CD4-positive, alpha-beta memory T cell (primary cell): ENCODE measurements at regions not wholly inside any gene's neighbourhood (a gene's known extent, or its start where the extent isn't known, plus 50 kb on each side); places are given as distances from the start of the nearest gene placed in this dataset.
"Not testable (repeated sequence)": the region's sequence is repeated elsewhere in the genome, so short reads cannot be mapped to it uniquely, and the experiment has no call there.

ENCODE experiments used
- CTCF ChIA-PET: fragments of 350-600 bp; sonication (Branson Sonifier 250); formaldehyde crosslinking; loops from one replicate; lab custom pipeline; 2021; ENCODE audit warnings: inconsistent platforms; ENCODE audit not compliant: partially characterized antibody; lab: Charles Lee
- POLR2A ChIA-PET: fragments of 350-600 bp; sonication (Branson Sonifier 250); formaldehyde crosslinking; loops from one replicate; lab custom pipeline; 2021; ENCODE audit not compliant: partially characterized antibody; lab: Charles Lee
- DNase-seq, 5 donors: peaks; one replicate each; pipeline versions ENCODE4 v3.0.0 to v3.0.0-alpha.2; 2020 to 2022; ENCODE audit warnings: mixed read lengths in 1 of 5
- H3K27ac ChIP-seq: one replicate; pipeline ENCODE4 v1.7.0; 2013; ENCODE audit warnings: low read depth, low read length
- H3K27me3 ChIP-seq: 2 replicates; pipeline ENCODE4 v1.7.0; 2013; ENCODE audit warnings: mild to moderate bottlenecking, low read length, moderate library complexity; ENCODE audit not compliant: insufficient read depth
- H3K36me3 ChIP-seq: 2 replicates; pipeline ENCODE4 v1.7.0; 2013; ENCODE audit warnings: mild to moderate bottlenecking, low read length, moderate library complexity; ENCODE audit not compliant: insufficient read depth
- H3K4me1 ChIP-seq: 2 replicates; pipeline ENCODE4 v1.7.0; 2013; ENCODE audit warnings: mild to moderate bottlenecking, low read length, moderate library complexity; ENCODE audit not compliant: insufficient read depth
- H3K4me3 ChIP-seq, 2 donors: one replicate each; pipeline ENCODE4 v1.7.0; 2013; ENCODE audit warnings: low read length in 2 of 2, mild to moderate bottlenecking in 1 of 2
- H3K9me3 ChIP-seq, 2 donors: one replicate each; pipeline ENCODE4 v1.7.0; 2013; ENCODE audit warnings: low read length in 2 of 2, control low read depth in 1 of 2; ENCODE audit not compliant: control insufficient read depth in 1 of 2
- H3K27ac Mint-ChIP-seq, 7 donors: one replicate each; pipeline ENCODE4 v1.8.0; 2020 to 2021; ENCODE audit warnings: mixed read lengths in 7 of 7, mild to moderate bottlenecking in 6 of 7, inconsistent platforms in 3 of 7, moderate library complexity in 3 of 7
- H3K27me3 Mint-ChIP-seq, 2 donors: one replicate each; pipeline ENCODE4 v1.8.0; 2020 to 2021; ENCODE audit warnings: mixed read lengths in 2 of 2
- H3K36me3 Mint-ChIP-seq, 2 donors: one replicate each; pipeline ENCODE4 v1.8.0; 2020 to 2021; ENCODE audit warnings: mixed read lengths in 2 of 2, inconsistent platforms in 1 of 2, mild to moderate bottlenecking in 1 of 2
- H3K4me1 Mint-ChIP-seq, 4 donors: one replicate each; pipeline ENCODE4 v1.8.0; 2020 to 2021; ENCODE audit warnings: mixed read lengths in 4 of 4, mild to moderate bottlenecking in 1 of 4
- H3K4me3 Mint-ChIP-seq, 8 donors: one replicate each; pipeline ENCODE4 v1.8.0; 2020 to 2021; ENCODE audit warnings: mixed read lengths in 8 of 8, mild to moderate bottlenecking in 7 of 8, moderate library complexity in 6 of 8, inconsistent platforms in 3 of 8
- H3K9me3 Mint-ChIP-seq, 8 donors: one replicate each; pipeline ENCODE4 v1.8.0; 2020 to 2021; ENCODE audit warnings: mixed read lengths in 8 of 8, mild to moderate bottlenecking in 5 of 8, inconsistent platforms in 3 of 8, moderate library complexity in 1 of 8
- intact Hi-C: fragments of 100-400 bp; cut with micrococcal nuclease; formaldehyde crosslinking; loops from one replicate; pipeline ENCODE4 v1.15.1; 2023

- ChIA-PET CTCF (no interaction called here), POLR2A (no interaction called here)
- H3K27me3 ChIP-seq, result no peaks in the 10 kb centered on the region
- Mint-ChIP-seq H3K27ac (no peak overlapping the region), H3K4me3 (no peak overlapping the region), H3K4me1 (no peaks in the 10 kb centered on the region), H3K27me3 (peaks cover 13 to 14% of the 10 kb centered on the region in 2 donors), H3K9me3 (peaks cover 0 to 17% (median 4%) of the 10 kb centered on the region in 8 donors), H3K36me3 (no peaks in the 10 kb centered on the region)
- no peaks in the 10 kb centered on the region for H3K4me1 ChIP-seq
- no peaks in the 10 kb centered on the region for H3K9me3 ChIP-seq
- H3K36me3 ChIP-seq, result no peaks in the 10 kb centered on the region
- DNase-seq, result peak in 1 of 5 donors; percentile 1
- H3K4me3 ChIP-seq, result no peak overlapping the region
- intact Hi-C loops, result no loop called here
- H3K27ac ChIP-seq, result no peak overlapping the region
Measured at GRCh38 chr5:72681781-72682180, 134.7 kb upstream of the TNPO1 start.

- Histone ChIP-seq H3K27me3 (no peaks in the 10 kb centered on the region), H3K9me3 (no peaks in the 10 kb centered on the region), H3K27ac (no peak overlapping the region), H3K4me3 (no peak overlapping the region), H3K4me1 (no peaks in the 10 kb centered on the region), H3K36me3 (no peaks in the 10 kb centered on the region)
- ChIA-PET POLR2A (no interaction called here), CTCF (no interaction called here)
- no peak for DNase-seq
- no peaks in the 10 kb centered on the region for H3K4me1 Mint-ChIP-seq
- no peak overlapping the region for H3K27ac Mint-ChIP-seq
- peaks cover 0 to 22% (median 8%) of the 10 kb centered on the region in 8 donors for H3K9me3 Mint-ChIP-seq
- H3K27me3 Mint-ChIP-seq, result peaks cover 10% of the 10 kb centered on the region in 2 donors
- no peaks in the 10 kb centered on the region for H3K36me3 Mint-ChIP-seq
- H3K4me3 Mint-ChIP-seq, result no peak overlapping the region
- intact Hi-C loops, result no loop called here
Measured at GRCh38 chr5:72677447-72677846, 139.0 kb upstream of the TNPO1 start.

- Mint-ChIP-seq H3K9me3 (peaks cover 0 to 19% (median 7%) of the 10 kb centered on the region in 8 donors), H3K27me3 (peaks cover 10% of the 10 kb centered on the region in 2 donors)
- CTCF ChIA-PET, H3K9me3 ChIP-seq, DNase-seq, H3K36me3 Mint-ChIP-seq, intact Hi-C loops, POLR2A ChIA-PET, H3K4me3 Mint-ChIP-seq, H3K36me3 ChIP-seq, H3K27me3 ChIP-seq, H3K27ac Mint-ChIP-seq, H3K27ac ChIP-seq, H3K4me1 ChIP-seq, H3K4me3 ChIP-seq, H3K4me1 Mint-ChIP-seq: not testable (repeated sequence)
Measured at GRCh38 chr5:72676831-72677230, 139.6 kb upstream of the TNPO1 start.

GRCh38 chr5:72673623-72674022 is 142.8 kb upstream of the TNPO1 start:
- intact Hi-C loops, result no loop called here
- CTCF ChIA-PET, result no interaction called here
- Histone ChIP-seq H3K4me1 (no peaks in the 10 kb centered on the region), H3K27ac (no peak overlapping the region), H3K27me3 (no peaks in the 10 kb centered on the region), H3K36me3 (no peaks in the 10 kb centered on the region), H3K4me3 (no peak overlapping the region), H3K9me3 (no peaks in the 10 kb centered on the region)
- no peak for DNase-seq
- Mint-ChIP-seq H3K4me1 (no peaks in the 10 kb centered on the region), H3K9me3 (peaks cover 0 to 7% (median 3%) of the 10 kb centered on the region in 8 donors), H3K27ac (no peak overlapping the region), H3K27me3 (peaks cover under 1% of the 10 kb centered on the region in 2 donors), H3K36me3 (no peaks in the 10 kb centered on the region), H3K4me3 (no peak overlapping the region)
- POLR2A ChIA-PET, result no interaction called here

- H3K9me3 ChIP-seq, result no peaks in the 10 kb centered on the region
- ChIA-PET CTCF (no interaction called here), POLR2A (no interaction called here)
- no peak overlapping the region for H3K4me3 ChIP-seq
- peaks cover 0 to 7% (median 3%) of the 10 kb centered on the region in 8 donors for H3K9me3 Mint-ChIP-seq
- no peak overlapping the region for H3K4me3 Mint-ChIP-seq
- no peaks in the 10 kb centered on the region for H3K36me3 Mint-ChIP-seq
- DNase-seq, result no peak
- no peak overlapping the region for H3K27ac ChIP-seq
- intact Hi-C loops, result no loop called here
- no peaks in the 10 kb centered on the region for H3K36me3 ChIP-seq
- no peaks in the 10 kb centered on the region for H3K4me1 Mint-ChIP-seq
- H3K4me1 ChIP-seq, result no peaks in the 10 kb centered on the region
- H3K27ac Mint-ChIP-seq, result no peak overlapping the region
- peaks cover 0 to 1% of the 10 kb centered on the region in 2 donors for H3K27me3 Mint-ChIP-seq
- H3K27me3 ChIP-seq, result no peaks in the 10 kb centered on the region
Measured at GRCh38 chr5:72673180-72673579, 143.3 kb upstream of the TNPO1 start.

GRCh38 chr5:72667708-72668107 is 148.8 kb upstream of the TNPO1 start:
- ChIA-PET CTCF (no interaction called here), POLR2A (no interaction called here)
- peaks cover 5 to 8% of the 10 kb centered on the region in 2 donors for H3K27me3 Mint-ChIP-seq
- no peak overlapping the region for H3K27ac Mint-ChIP-seq
- H3K36me3 ChIP-seq, result no peaks in the 10 kb centered on the region
- no peak for DNase-seq
- no peaks in the 10 kb centered on the region for H3K27me3 ChIP-seq
- H3K9me3 ChIP-seq, result no peaks in the 10 kb centered on the region
- no peak overlapping the region for H3K27ac ChIP-seq
- H3K4me1 ChIP-seq, result no peaks in the 10 kb centered on the region
- H3K4me3 Mint-ChIP-seq, result no peak overlapping the region
- H3K4me1 Mint-ChIP-seq, result no peaks in the 10 kb centered on the region
- H3K36me3 Mint-ChIP-seq, result no peaks in the 10 kb centered on the region
- no peak overlapping the region for H3K4me3 ChIP-seq
- intact Hi-C loops, result no loop called here
- peaks cover 0 to under 1% (median 0%) of the 10 kb centered on the region in 8 donors for H3K9me3 Mint-ChIP-seq

- no peaks in the 10 kb centered on the region for H3K4me1 Mint-ChIP-seq
- no peaks in the 10 kb centered on the region for H3K36me3 Mint-ChIP-seq
- no peaks in the 10 kb centered on the region for H3K27me3 ChIP-seq
- DNase-seq, result no peak
- no peak overlapping the region for H3K27ac Mint-ChIP-seq
- no peak overlapping the region for H3K27ac ChIP-seq
- no peaks in the 10 kb centered on the region for H3K9me3 ChIP-seq
- no peaks in the 10 kb centered on the region for H3K9me3 Mint-ChIP-seq
- H3K4me3 Mint-ChIP-seq, result no peak overlapping the region
- H3K36me3 ChIP-seq, result no peaks in the 10 kb centered on the region
- intact Hi-C loops, result no loop called here
- H3K27me3 Mint-ChIP-seq, result peaks cover 6 to 15% of the 10 kb centered on the region in 2 donors
- H3K4me1 ChIP-seq, result no peaks in the 10 kb centered on the region
- CTCF ChIA-PET, result interaction anchor here (1.1 kb wide), 1 partner anchor 14 kb away, joined by 3 read pairs; no protein-coding TSS in a partner anchor
- POLR2A ChIA-PET, result no interaction called here
- no peak overlapping the region for H3K4me3 ChIP-seq
Measured at GRCh38 chr5:72662936-72663335, 153.5 kb upstream of the TNPO1 start.

- no peak for DNase-seq
- H3K4me1 Mint-ChIP-seq, result no peaks in the 10 kb centered on the region
Measured at GRCh38 chr5:72662305-72662704, 154.2 kb upstream of the TNPO1 start.

More at GRCh38 chr5:72662305-72662704, 154.2 kb upstream of the TNPO1 start:
- CTCF ChIA-PET, result no interaction called here
- Mint-ChIP-seq H3K36me3 (no peaks in the 10 kb centered on the region), H3K4me3 (no peak overlapping the region), H3K27me3 (peaks cover 6 to 15% of the 10 kb centered on the region in 2 donors), H3K27ac (no peak overlapping the region), H3K9me3 (no peaks in the 10 kb centered on the region)
- Histone ChIP-seq H3K27me3 (no peaks in the 10 kb centered on the region), H3K4me1 (no peaks in the 10 kb centered on the region), H3K4me3 (no peak overlapping the region), H3K27ac (no peak overlapping the region), H3K36me3 (no peaks in the 10 kb centered on the region), H3K9me3 (no peaks in the 10 kb centered on the region)
- intact Hi-C loops, result no loop called here
- POLR2A ChIA-PET, result no interaction called here
